Stimulated activated CD8-positive, alpha-beta memory T cell treated with anti-CD3 and anti-CD28 coated beads, Interleukin-2, amount 100 ng/mL, for 1 hour (primary cell): ENCODE measurements at regions not wholly inside any gene's neighbourhood (a gene's known extent, or its start where the extent isn't known, plus 50 kb on each side); places are given as distances from the start of the nearest gene placed in this dataset.

Experiments
- DNase-seq, 2 donors: peaks; one replicate each; pipeline ENCODE4 v3.0.0-alpha.2; 2020; ENCODE audit warnings: low read depth in 2 of 2

DNA sequence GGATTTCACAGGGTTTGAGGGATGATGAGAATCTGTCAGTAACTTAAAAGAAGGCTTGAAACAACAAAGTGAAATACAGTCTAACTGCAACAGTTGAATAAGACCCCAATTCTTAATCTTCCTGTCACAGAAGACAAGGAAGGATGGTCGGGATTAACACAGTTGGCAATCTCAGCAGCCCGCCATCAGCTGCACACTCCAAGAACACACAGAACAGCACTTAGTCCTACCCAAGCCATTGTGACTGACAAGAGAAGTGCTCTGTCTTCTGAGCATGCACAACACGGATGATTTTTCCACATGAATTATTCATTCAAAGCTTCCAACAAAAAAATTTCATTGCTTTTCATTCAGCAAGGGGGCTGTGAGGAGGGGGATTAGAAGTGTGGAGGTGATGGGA, 576.1 kb downstream of the TLE4 start:
- no peak for DNase-seq

DNA sequence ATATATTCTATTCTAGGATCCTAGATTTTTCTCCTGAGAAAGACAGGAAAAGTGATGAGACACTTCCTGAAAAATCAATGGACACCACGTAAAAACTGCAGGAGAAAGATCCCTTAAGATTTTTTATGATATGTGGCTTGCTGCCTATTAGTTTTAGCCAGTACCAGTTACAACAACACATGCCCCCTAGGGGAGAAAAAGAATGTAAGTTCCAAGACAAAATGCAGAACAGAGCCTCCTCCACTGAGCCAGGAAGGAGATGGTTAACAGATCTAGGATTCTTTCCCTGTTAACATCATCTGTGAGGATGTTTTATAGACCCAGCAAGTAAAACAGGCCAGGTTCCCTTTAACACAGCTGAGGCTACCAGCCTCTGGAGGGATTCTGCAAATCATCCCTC, 574.7 kb downstream of the TLE4 start:
- DNase-seq, result no peak

DNA sequence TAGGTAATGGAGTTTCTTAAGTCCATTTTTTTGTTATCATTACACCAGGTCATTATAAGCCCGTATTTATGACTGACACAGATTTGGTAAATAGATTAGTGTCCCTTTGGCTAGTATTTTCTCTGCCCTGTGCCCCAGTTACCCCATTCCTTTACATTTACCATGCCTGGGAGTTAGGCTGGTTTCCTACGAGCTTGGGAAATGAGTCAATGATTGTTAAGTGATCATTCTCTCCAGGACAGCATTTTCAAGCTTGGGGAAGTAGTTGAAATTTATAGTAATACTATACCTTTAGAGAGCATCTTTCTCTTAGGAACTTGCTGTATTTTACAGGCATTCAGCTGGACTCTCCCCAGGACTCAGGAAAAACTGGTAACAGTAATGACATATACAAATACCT, 573.1 kb downstream of the TLE4 start:
- DNase-seq, result no peak

DNA sequence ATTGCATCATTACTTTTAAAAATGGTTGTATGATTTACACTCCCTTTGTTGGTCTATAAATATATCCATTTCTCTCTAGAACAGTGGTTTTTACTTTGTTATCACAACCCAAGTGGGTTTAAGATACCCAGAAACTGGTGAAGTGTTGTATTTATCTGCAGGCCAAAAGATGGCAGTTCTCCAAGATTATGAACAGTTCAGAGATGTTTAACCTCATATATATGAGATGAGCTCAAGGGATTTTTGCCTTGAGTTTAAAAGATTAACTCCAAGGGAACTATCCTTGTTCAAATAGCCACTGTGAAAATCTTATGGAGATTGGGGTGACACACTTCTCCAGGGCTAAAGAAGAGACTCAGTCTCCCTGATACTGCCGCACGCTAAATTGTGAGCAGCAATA, 572.6 kb downstream of the TLE4 start:
- no peak for DNase-seq

DNA sequence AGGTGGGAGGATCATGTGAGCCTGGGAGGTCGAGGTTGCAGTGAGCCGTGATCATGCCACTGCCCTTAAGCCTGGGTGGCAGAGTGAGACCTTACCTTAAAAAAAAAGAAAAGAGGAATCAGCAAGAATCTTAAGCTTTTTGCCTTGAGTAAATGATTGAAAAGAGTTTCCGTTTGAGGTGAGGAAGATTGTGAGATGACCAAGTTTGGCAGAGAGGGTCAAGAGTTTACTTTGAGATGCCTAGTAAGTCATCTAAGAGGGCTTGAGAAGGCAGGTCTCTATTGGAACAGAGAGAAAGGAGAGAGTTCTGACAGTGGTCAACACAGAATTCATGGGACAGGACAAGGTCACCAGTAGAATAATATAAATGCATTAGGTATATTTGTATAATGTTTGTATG, 572.1 kb downstream of the TLE4 start:
- no peak for DNase-seq

DNA sequence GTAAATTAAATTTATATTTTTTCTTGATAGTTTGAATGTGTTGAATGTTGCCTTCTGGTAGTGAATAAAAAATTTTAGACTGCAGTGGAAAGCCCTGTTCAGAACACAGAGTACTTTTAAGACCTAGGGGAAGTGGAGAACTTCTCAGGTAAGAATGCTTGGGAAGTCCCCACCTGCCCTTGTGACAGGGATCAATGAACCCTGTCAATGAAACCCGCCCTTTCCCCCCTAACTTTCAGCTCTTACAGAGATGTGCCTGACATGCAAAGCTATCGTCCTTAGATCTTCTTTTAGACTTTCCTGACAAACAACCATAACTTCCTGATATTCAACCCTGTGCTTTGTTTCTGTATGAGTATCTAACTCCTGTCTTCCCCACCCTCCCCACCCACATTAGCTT, 562.7 kb downstream of the TLE4 start:
- DNase-seq, result no peak

DNA sequence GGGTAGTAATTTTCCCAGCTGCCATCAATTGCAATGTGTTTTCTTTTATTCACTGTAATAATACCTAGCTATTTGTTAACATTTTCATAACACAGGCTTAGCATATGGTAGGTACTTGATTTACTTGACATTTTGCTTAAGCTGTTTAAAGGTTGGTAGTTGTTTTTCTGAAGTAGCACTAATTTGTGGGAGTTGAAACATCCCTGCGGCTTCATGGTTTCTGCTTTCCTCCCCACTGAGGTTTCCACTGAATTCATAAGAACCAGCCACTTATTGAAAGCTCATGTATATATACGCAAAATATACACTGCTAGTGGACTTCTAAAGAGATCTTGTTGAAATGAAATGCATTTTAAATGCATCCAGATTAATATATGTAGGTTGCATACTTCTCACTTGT, 559.9 kb downstream of the TLE4 start:
- no peak for DNase-seq

DNA sequence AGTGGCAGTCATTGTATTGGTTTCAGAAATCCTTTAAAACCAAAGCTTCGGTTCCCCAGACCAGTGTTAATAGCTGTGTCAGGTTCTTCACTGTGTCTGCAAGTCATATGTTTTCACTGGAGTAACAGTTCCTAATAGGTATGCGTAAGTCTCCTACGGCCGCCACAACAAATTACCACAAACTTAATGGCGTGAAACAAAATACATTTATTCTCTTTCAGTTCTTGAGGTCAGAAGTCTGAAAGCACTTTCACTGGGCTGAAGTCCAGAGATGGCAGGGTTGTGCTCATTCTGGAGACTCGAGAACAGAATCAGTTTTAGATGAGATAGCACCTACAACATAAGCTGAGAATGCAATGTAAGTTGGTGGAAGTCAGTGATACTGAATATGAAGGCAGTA, 556.2 kb downstream of the TLE4 start:
- DNase-seq, result no peak

DNA sequence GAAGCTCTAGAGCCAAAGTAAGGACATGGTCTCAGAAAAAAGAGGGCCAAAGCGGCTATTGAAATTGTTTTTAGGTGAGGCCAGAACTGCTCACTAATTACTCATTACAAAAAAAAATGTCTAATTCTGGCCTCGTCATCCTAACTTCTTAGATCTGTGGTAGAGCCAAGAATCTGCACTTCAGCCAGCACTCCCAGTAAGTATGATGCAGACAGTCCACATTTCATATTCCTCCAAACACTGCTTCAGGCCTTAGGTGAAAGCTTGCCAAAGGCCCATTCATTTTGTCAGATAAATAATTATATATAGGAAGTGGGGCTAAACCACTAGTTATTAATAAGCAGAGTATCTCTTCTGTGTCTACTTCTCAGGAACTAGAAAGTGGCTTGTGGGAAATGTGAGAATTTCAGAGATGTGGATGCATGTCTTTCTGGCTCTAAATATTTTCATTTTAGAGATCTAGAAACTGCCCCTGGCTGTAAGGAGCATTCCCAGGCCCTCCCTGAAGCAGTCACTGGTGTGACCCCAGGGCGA, 554.0 kb downstream of the TLE4 start:
- DNase-seq, result no peak

DNA sequence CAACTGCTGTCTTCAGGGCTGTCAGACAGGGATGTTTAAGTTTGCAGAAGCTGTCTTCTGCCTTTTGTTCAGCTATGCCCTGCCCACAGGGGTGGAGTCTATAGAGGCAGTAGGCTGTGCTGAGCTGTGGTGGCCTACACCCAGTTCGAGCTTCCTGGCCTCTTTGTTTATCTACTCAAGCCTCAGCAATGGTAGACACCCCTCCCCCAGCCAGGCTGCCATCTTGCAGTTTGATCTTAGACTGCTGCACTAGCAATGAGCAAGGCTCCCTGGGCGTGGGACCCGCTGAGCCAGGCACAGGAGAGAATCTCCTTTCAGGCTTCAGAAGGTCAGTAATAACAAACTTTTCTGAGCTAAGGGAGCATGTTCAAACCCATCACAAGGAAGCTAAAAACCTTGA, 545.3 kb downstream of the TLE4 start:
- no peak for DNase-seq

DNA sequence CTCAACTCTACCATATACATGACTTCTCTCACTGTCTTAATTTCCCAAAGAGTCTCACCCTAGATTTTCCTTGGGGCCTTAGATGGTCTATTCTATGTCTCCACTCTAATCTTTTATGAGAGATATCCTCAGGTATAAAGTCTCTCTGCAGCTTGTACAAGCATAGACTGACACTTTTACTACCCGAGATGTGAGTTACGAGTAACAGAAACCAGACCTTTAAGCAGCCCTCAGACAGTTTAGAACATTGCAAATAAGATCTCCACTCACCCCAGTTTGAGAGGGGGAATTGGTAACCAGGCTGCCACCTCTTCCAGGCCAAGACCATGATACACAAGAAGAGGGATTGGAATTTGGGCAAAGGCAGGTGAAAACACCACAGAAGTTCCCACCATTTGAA, 542.5 kb downstream of the TLE4 start:
- no peak for DNase-seq

DNA sequence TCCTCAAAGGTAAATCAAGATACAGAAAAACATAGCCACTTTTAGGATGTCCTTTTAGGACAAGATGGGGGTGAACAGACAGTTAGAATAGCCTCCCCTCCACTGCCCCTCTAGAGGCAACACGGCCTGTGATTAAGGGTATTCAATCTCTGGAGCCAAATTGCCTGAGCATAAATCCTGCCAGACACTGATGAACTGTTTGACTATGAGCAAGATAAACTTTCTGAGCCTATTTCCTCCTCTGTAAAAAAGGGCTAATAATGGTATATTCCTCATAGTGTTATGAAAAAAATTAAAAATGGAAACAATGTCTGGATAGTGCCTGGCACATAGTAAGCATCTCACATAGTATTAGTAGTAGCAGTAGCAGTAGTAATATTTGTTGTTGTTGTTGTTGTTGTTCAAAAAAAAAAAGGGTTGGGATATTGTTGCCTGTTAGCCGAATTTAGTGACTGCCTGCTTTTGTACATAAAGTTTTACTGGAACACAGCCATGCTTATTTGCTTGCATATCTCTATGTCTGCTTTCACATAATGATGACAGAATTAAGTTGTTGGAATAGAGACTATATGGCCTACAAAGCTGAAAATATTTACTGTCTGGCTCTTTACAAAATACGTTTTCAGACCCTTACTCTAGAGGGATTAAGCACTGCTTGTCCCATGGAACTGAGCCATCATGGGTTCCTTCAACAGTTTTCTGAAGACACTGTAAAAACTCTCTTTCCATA, 536.3 kb downstream of the TLE4 start:
- no peak for DNase-seq

DNA sequence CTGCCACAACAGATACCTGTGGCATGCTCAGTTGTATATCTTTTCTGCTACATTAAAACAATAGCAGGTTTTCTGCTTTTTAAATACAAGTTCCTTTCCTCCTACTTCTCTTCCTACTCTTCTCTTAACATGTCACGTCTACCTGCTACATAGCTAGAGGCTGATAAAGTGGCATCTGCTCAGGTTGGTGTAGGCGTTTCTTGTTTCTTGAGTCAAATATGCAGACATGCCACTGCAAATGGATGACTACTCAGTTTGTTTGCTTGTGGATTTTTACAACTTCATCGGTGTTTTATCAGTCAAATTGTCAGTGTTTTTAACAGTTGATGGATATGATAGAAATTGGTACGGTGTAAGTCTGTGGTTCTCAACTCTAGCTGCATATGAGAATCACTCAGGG, 525.7 kb downstream of the TLE4 start:
- DNase-seq, result no peak

DNA sequence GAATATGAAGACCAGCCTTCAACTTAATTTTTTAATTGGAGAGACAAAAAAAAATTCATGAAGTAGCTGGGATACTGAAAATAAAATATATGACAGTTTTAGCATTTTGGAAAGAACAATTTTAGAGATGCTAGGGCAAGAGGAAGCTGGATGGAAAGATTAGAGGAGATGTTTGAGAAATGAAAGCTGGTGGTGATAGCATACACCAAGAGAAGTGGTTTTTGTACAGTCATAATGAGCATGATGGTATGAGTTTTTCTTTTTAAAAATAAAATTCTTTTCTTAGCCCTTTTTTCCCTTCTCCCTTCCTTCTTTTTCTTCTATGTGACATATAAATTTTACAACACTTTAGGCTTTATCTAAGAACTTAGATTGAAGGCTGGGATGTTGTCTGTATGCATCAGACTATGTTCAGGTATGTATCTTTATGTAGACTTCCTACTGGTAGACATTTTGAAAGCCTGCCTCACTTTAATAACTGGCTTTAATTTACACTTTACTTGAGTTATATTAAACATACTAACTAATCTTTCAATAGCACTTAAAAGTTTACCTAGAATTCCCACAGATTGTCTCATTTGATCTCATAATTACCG, 522.5 kb downstream of the TLE4 start:
- DNase-seq, result no peak

DNA sequence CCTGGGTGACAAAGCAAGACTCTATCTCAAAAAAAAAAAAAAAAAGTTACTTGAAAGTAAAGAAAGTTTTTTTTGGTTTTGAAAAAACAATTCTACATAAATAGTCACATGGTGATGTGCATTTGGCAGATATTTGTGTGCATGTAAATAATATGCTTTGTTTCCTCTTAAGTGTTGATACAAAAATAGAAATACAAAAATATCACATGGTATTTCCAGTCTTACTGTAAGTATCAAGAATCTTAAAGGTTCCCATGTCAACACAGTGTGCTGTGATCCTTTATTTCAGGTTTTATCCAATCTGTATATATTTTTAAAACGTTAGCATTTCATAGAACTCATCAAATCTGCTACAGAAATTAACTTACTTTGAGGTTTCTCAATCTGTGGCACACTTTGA, 521.9 kb downstream of the TLE4 start:
- no peak for DNase-seq

DNA sequence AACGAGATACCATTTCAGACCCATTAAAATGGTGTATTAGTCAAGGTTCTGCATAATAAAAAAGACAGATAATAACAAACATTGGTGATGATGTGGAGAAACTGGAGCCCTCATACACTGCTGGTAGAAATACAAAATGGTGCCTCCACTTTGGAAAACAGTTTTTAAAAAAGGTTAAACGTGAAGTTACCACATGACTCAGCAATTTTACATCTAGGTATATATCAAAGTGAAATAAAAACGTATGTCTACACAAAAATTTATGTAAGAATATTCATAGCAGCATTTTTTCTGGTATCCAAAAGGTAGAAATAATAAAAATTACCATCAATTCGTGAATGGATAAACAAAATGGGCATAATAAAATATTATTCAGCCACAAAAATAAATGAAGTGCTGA, 519.8 kb downstream of the TLE4 start:
- no peak for DNase-seq

DNA sequence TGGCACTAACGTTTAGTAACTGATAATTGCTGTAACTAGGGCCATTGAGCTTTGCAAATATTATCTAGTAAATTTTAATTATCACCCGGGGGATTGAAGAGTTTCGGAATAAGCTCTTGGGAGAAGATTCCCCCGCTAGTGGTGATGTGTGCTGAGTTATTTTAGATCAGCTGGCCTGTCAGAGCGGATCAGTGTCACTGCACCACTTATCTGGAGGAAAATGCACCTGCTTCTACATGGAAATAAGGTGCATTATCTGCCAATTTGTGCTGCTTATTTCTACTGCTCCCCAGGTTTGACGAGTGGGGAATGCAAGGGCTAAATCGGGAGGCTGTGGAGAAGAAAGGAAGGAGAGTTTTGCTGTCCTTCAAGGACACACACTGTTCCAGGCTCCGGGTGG, 518.6 kb downstream of the TLE4 start:
- no peak for DNase-seq

DNA sequence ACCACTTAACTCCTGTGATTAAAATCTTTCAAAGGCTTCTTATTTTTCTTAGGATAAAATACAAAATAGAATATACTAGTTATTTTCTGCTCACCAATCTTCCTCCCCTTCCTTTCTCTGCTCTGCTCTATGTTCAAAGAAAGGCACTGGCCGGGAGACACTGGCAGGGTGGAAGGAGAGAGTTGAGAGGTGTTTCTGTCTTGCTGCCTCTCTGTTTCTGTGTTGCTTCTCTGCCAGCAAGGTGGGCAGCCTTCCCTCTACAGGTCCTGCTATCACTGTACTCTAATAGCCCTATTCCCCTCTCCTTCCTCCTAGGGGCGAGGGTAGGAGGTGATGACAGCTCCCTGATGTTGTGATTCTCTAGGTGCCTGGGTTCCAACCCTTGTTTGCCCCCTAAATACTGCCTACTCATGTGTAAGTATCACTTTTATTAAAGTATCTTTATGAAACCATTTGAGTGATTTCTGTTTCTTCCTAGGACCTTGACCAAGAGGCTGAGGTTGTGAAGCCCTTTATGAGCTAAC, 515.1 kb downstream of the TLE4 start:
- DNase-seq, result no peak

DNA sequence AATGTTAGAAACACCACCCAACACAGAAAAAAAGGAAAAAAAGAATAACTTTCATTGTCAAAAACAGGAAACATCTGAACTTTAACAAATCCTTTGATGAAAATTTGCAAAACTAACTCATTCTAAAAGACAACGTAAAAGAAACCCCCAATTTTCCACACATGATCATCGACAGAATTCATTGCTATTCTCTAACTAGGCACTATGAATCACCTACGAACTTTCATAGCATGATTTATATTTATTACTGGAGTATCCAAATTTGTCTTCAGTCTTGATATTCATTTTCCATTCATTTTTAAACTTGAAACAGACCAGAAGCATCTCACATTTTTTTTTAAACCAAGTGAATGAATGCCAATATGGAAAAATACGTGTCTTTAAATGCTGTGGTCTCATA, 514.6 kb downstream of the TLE4 start:
- DNase-seq, result no peak

DNA sequence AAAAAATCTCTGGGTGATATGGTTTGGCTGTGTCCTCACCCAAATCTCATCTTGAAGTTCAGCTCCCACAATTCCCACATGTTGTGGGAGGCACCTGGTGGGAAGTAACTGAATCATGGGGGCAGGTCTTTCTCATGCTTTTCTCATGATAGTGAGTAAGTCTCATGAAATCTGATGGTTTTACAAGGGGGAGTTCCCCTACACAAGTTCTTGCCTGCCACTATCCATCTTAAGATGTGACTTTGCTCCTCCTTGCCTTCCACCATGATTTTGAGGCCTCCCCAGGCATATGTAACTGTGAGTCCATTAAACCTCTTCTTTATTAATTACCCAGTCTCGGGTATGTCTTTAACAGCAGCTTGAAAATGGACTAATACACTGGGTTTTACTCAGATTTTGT, 513.9 kb downstream of the TLE4 start:
- DNase-seq, result no peak

DNA sequence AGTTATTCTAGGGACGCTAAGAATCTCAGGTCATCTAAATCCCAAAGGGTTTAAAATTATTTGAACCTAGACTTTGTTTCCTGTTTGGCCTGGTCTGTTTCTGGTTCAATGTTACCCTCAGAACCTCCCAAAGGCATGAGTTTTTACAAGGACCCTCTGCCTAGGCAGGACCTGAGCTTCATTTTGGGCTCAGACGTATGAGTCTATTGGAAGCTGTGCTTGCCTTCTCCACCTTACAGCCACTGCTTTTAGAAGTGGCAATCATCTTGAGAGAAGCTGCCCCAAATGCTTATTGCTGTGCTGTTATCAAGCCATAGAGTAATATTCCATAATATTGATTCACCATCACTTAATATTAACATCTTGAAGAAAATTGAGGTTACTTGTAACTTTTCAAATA, 510.4 kb downstream of the TLE4 start:
- no peak for DNase-seq

DNA sequence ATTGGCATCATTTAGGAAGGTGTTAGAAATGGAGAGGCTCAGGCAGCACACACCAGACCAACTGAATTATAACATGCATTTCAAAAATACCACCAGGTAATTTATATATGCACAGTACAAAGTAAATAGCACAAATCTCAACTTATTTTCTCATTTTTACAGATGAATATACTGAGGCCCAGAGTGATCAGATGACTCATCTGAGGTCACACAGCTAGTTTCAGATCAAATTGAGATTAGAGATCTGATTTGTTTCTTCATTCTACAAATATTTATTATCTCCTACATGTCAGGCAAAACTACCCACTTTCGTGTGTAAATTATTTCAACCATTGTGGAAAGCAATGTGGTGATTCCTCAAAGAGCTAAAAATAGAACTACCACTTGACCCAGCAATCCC, 507.1 kb downstream of the TLE4 start:
- no peak for DNase-seq

DNA sequence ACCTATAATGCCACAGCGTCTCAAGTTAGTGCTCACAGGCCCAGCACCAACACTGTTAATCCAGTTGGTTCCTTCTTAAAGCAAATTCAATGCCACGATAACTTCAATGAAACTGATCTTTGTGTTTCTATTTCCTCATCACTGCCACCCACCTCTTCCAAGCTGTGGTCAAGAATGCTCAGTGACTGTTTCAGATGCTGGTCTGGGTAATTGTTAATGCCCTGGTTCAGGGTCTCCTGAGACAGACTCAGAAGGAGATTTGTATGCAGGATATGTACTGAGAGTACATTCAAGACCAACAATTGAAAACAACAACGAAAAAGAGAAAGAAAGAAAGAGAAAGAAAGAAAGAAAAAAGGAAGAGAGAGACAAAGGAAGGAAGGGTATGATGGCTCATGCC, 505.3 kb downstream of the TLE4 start:
- DNase-seq, result no peak

DNA sequence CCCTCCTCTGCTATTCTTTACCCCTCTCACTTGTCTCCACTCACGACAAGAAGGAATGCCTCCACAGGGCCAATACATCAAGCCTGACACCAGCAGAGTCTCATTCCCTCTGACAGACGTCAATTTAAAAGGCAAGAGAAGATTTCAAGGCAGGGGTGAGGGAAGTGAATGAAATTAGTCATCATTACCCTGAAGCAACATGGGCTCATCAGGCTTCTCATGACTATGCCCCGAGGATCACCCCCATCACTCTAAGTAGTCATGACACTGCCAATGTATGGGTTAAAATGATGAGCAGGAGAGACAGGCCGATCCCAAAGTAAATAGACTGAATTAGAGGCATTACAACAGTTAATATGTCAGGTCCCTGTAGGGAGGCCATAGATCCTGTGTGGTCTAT, 504.4 kb downstream of the TLE4 start:
- no peak for DNase-seq
